ENCODE measurements at regions not wholly inside any gene's neighbourhood (a gene's known extent, or its start where the extent isn't known, plus 50 kb on each side); places are given as distances from the start of the nearest gene placed in this dataset.

DNA sequence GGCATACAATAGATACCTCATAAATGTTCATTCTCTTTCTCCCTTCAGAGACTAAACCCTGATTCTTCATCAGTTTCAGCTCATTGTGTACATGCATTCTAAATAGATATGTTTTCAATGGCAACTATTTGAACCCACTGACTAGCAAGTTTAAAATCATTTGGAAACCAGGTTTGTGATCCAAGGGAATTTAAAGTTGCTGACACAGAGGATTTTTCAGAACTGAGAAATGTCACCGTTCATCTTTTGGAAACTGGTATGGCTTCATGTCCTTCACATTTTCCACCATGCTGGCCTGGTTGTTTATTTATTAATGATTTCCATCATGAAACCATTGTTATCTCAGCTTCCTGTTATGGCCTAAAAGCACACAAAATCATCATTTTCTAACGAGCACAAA lies 81.8 kb upstream of the BARHL2 start:
- TF ChIP-seq, protein P1, sequence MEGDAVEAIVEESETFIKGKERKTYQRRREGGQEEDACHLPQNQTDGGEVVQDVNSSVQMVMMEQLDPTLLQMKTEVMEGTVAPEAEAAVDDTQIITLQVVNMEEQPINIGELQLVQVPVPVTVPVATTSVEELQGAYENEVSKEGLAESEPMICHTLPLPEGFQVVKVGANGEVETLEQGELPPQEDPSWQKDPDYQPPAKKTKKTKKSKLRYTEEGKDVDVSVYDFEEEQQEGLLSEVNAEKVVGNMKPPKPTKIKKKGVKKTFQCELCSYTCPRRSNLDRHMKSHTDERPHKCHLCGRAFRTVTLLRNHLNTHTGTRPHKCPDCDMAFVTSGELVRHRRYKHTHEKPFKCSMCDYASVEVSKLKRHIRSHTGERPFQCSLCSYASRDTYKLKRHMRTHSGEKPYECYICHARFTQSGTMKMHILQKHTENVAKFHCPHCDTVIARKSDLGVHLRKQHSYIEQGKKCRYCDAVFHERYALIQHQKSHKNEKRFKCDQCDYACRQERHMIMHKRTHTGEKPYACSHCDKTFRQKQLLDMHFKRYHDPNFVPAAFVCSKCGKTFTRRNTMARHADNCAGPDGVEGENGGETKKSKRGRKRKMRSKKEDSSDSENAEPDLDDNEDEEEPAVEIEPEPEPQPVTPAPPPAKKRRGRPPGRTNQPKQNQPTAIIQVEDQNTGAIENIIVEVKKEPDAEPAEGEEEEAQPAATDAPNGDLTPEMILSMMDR (IDR thresholded peaks at IDR 0.05; ENCODE audit: borderline replicate concordance, extremely low read depth, low read length, poor library complexity, severe bottlenecking) = no peak
- TF ChIP-seq EZH2 (IDR thresholded peaks at IDR 0.05; ENCODE audit: borderline replicate concordance, low read depth, low read length, severe bottlenecking) = no peak

All from DND-41 (cell line).